GM12801 (cell line): ENCODE measurements at regions not wholly inside any gene's neighbourhood (a gene's known extent, or its start where the extent isn't known, plus 50 kb on each side); places are given as distances from the start of the nearest gene placed in this dataset.

Source experiments
- TF ChIP-seq, protein P1 (sequence below): IDR thresholded peaks from one replicate; pipeline ENCODE4 v1.5.1; 2011; ENCODE audit warnings: control low read depth; ENCODE audit not compliant: insufficient read length; ENCODE audit errors: extremely low read depth

DNA sequence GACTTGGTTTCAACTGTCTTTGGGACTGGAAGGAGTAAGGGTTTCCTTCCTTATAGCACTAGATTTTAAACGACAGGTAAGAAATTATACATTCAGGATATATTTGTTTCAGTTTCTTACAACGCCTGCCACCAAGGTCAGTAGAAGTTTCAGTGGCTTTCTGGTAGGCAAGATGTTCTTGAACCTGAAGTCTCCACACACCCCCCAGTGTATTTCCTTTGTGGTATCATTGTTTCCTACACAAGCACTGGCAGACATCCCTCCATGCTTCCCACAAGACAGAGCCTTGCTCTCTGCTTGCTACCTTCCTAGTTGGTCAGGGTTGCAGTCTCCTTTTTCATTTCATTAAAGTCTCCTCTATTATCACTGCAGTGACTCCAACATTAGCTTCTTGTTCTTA lies 283.1 kb downstream of the FLRT2 start:
- TF ChIP-seq, protein P1, sequence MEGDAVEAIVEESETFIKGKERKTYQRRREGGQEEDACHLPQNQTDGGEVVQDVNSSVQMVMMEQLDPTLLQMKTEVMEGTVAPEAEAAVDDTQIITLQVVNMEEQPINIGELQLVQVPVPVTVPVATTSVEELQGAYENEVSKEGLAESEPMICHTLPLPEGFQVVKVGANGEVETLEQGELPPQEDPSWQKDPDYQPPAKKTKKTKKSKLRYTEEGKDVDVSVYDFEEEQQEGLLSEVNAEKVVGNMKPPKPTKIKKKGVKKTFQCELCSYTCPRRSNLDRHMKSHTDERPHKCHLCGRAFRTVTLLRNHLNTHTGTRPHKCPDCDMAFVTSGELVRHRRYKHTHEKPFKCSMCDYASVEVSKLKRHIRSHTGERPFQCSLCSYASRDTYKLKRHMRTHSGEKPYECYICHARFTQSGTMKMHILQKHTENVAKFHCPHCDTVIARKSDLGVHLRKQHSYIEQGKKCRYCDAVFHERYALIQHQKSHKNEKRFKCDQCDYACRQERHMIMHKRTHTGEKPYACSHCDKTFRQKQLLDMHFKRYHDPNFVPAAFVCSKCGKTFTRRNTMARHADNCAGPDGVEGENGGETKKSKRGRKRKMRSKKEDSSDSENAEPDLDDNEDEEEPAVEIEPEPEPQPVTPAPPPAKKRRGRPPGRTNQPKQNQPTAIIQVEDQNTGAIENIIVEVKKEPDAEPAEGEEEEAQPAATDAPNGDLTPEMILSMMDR = no peak

DNA sequence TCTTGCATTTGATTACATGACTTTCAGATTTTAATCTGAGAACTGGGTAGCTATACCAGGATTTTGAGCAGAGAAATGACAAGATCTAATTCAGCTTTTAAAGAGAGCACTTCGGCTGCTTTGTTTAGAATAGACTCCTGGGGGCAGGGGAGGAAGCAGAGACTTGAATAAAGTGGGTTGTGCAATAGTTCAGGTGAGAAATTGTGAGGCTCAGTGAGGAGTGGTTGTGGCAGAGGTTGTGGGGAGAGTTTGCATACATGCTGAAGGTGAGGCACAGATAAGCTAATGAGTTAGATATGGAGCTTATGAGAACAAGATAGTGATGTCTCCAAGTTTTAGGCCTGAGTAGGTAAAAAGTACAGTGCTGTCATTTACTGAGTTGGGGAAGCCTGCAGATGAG lies 281.4 kb downstream of the FLRT2 start:
- TF ChIP-seq, protein P1 = no peak

DNA sequence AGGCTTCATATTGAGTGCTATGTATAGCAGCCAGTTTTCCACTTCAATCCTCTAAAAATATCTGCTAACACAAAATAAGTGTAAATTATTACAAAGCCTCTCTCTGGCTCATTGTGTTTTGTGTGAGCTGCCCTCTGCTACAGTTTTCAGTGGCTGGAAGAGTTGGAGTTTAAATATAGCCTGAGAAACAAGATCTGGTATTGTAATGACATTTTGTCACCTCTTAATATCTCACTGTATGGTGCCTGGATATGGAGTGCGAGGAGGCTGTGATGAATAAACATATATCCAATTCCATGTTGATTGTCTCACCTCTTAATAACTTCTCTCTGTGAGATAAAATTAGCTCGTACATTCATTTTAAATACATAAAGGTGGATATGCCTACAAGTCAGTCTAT lies 269.7 kb downstream of the FLRT2 start:
- TF ChIP-seq, protein P1 = no peak

DNA sequence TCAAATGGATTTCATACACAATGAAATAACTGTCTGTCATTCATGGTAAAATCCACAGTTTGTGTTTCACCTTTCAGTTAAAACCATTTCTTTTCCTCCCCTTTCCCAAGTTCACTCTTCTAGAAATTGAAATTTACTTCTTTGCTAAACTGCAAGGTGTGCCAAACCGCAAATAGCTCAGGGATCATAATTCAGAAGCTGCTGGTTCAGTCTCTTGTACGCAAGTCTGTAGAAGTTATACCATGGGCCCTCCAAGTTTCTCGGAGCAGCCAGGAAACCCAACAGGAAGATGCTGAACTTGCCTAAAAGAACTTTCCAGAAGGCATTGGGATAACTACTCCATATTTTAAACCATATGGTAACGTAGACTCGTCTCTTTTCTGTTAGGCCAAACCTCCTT lies 268.9 kb downstream of the FLRT2 start:
- TF ChIP-seq, protein P1 = no peak

DNA sequence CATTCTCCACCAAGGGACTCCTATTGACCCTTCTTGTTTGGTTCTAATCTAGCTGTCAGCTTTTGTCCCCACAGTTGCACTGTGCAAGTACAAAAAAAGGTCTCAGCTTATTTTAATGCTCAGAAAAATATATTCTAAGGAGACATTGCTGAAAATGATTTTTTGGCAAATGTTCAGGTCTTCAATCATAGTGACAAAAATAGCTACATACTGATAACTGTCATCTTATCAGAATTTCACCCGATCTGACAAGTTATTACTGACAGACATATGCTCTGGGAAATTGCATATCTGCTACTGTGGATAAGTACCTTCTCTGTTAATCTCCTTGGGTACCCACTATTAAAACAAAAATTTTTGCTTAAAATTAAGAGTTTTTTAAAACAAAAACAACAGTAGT lies 263.6 kb downstream of the FLRT2 start:
- TF ChIP-seq, protein P1 = no peak

DNA sequence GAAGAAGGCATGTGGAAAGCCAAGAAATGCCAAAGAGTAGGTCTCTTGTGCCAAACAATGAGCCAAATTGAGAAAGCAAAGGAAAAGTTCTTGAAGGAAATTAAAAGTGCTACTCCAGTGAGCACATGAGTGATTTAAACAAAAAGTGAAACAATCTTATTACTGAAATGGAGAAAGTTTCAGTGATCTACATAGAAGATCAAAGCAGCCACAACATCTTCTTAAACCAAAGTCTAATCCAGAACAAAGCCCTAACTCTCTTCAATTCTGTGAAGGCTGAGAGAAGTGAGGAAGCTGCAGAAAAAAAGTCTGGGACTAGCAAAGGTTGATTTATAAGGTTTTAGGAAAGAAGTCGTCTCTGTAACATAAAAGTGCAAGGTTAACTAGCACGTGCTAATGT lies 259.6 kb downstream of the FLRT2 start:
- TF ChIP-seq, protein P1 = no peak

DNA sequence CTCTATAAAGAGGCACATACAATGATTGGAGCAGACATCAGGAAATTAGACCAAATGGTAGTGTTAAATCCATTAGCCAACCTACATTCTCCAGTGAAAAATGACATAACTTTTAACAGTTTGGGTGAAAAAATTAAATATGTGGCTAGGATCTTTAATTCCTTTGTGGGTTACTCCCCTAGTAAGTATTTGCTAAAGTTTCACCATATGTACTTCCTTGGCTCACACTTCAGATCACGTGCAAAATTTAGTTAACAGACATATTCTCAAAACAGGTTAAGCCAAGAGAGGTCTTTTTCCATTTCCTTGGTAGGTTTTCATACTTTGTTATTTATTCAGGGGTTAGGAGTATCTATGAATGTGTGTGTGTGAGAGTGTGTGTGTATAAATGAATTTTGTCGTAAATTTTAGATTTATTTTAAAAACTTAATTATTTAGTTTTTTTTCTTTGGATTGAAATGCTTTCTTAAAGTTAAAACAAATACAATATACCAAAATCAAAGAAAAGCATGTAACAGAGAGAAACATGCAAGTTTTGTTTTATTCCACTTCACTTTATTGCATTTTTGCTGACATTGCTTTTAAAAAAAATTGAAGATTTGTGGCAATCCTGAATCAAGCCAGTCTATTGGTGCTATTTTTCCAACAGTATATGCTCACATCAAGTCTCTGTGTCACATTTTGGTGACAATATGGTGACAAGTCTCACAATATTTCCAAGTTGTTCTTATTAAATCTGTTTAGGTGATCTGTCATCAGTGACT lies 258.7 kb downstream of the FLRT2 start:
- TF ChIP-seq, protein P1 = no peak
